Neural progenitor cell (in vitro differentiated cells): ENCODE measurements at regions not wholly inside any gene's neighbourhood (a gene's known extent, or its start where the extent isn't known, plus 50 kb on each side); places are given as distances from the start of the nearest gene placed in this dataset.

Source experiments
- DNase-seq: peaks from one replicate; pipeline ENCODE4 v3.0.0-alpha.2; 2016; ENCODE audit warnings: low spot score
- H2AFZ ChIP-seq: fragments of 200-600 bp; sonication (generic); replicated peaks from 2 replicates; pipeline ENCODE4 v1.6.1; 2016; ENCODE audit warnings: antibody characterized with exemption
- H3F3A ChIP-seq: fragments of 200-600 bp; sonication (generic); 2 replicates; pipeline ENCODE4 v1.6.1; 2016; ENCODE audit warnings: antibody characterized with exemption, low read depth
- H3K27ac ChIP-seq: fragments of 200-600 bp; sonication (generic); 2 replicates; pipeline ENCODE4 v1.5.1; 2016; ENCODE audit warnings: mild to moderate bottlenecking
- H3K27me3 ChIP-seq: fragments of 200-600 bp; sonication (generic); 2 replicates; pipeline ENCODE4 v1.6.1; 2016; ENCODE audit warnings: mild to moderate bottlenecking, moderate library complexity
- H3K36me3 ChIP-seq: fragments of 200-600 bp; sonication (generic); 2 replicates; pipeline ENCODE4 v1.5.1; 2016
- H3K4me1 ChIP-seq: fragments of 200-600 bp; sonication (generic); 2 replicates; pipeline ENCODE4 v1.6.1; 2016; ENCODE audit warnings: mixed run types
- H3K4me2 ChIP-seq: fragments of 200-600 bp; sonication (generic); 2 replicates; pipeline ENCODE4 v1.6.1; 2016
- H3K4me3 ChIP-seq: fragments of 200-600 bp; sonication (generic); 2 replicates; pipeline ENCODE4 v1.5.1; 2016
- H3K79me2 ChIP-seq: fragments of 200-600 bp; sonication (generic); 2 replicates; pipeline ENCODE4 v1.6.1; 2016; ENCODE audit warnings: low read depth
- H3K9ac ChIP-seq: fragments of 200-600 bp; sonication (generic); 2 replicates; pipeline ENCODE4 v1.6.1; 2016
- H3K9me3 ChIP-seq: fragments of 200-600 bp; sonication (generic); 2 replicates; pipeline ENCODE4 v1.5.1; 2016; ENCODE audit warnings: low read depth
- H4K20me1 ChIP-seq: fragments of 200-600 bp; sonication (generic); 2 replicates; pipeline ENCODE4 v1.6.1; 2016; ENCODE audit warnings: low read depth
- H3K27ac Mint-ChIP-seq: 3 replicates; pipeline ENCODE4 v1.8.0; 2021; ENCODE audit warnings: mixed read lengths
- H3K27me3 Mint-ChIP-seq: 2 replicates; pipeline ENCODE4 v1.8.0; 2022; ENCODE audit warnings: low read depth, mild to moderate bottlenecking, inconsistent platforms, moderate library complexity, mixed read lengths; ENCODE audit not compliant: insufficient read depth
- H3K36me3 Mint-ChIP-seq: 3 replicates; pipeline ENCODE4 v1.8.0; 2021; ENCODE audit warnings: mixed read lengths
- H3K4me1 Mint-ChIP-seq: 3 replicates; pipeline ENCODE4 v1.8.0; 2021; ENCODE audit warnings: mixed read lengths
- H3K4me3 Mint-ChIP-seq: 3 replicates; pipeline ENCODE4 v1.8.0; 2021; ENCODE audit warnings: mild to moderate bottlenecking, moderate library complexity, mixed read lengths
- H3K9me3 Mint-ChIP-seq: 3 replicates; pipeline ENCODE4 v1.8.0; 2020; ENCODE audit warnings: mixed read lengths
- EZH2 ChIP-seq: fragments of 200-600 bp; sonication (generic); IDR thresholded peaks from 2 replicates; pipeline ENCODE4 v1.6.1; 2017; ENCODE audit warnings: antibody characterized with exemption, mild to moderate bottlenecking, moderate library complexity
- EZH2phosphoT487 ChIP-seq: fragments of 200-600 bp; sonication (generic); IDR thresholded peaks from 2 replicates; pipeline ENCODE4 v1.6.1; 2017; ENCODE audit warnings: antibody characterized with exemption
- TF ChIP-seq, protein P1 (sequence below): fragments of 200-600 bp; sonication (generic); IDR thresholded peaks from 2 replicates; pipeline ENCODE4 v1.5.1; 2017; ENCODE audit warnings: antibody characterized with exemption, mild to moderate bottlenecking

DNA sequence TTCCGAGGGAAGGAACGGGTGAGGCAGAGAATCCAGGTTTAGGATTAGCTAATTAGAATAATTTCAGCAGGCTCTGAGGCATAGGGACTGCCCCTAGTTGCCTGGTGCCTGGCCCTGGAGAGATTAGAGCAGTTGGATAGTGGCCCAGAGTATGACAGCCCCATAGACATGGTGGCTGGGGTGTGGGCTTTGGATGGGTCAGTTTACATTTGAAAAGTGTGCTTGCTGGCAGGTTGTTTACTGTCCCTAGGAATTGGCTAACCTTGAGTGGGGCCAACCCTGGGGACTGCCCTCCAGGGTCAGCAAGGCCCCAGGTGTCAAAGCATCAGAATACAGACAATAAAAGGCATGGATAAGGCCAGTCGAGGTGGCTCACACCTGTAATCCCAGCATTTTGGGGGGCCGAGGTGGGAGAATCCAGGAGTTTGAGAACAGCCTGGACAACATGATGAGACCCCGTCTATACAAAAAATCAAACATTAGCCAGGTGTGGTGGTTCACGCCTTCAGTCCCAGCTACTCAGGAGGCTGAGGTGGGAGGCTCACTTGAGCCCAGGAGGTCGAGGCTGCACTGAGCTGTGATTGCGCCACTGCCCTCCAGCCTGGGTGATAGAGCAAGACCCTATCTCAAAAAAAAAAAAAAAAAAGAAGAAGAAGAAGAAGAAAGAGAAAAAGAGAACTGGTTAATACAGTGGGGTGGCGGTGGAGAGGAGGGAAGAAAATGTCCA, 182.3 kb upstream of the PWP1 start:
- Histone ChIP-seq H3K4me1 (no peaks in the 10 kb centered on the region), H3K27me3 (no peaks in the 10 kb centered on the region), H3K4me2 (no peak overlapping the region), H3K36me3 (no peaks in the 10 kb centered on the region), H3K27ac (no peak overlapping the region), H4K20me1 (no peaks in the 10 kb centered on the region), H3F3A (no peaks in the 10 kb centered on the region), H2AFZ (no peak overlapping the region), H3K79me2 (no peaks in the 10 kb centered on the region), H3K9me3 (no peaks in the 10 kb centered on the region), H3K4me3 (no peak overlapping the region), H3K9ac (no peak overlapping the region)
- H3K4me3 Mint-ChIP-seq: no peak overlapping the region
- TF ChIP-seq EZH2: no peak
- no peaks in the 10 kb centered on the region for H3K36me3 Mint-ChIP-seq
- H3K9me3 Mint-ChIP-seq: no peaks in the 10 kb centered on the region
- H3K4me1 Mint-ChIP-seq: peaks cover 3% of the 10 kb centered on the region
- no peak for DNase-seq
- no peaks in the 10 kb centered on the region for H3K27me3 Mint-ChIP-seq
- no peak overlapping the region for H3K27ac Mint-ChIP-seq

DNA sequence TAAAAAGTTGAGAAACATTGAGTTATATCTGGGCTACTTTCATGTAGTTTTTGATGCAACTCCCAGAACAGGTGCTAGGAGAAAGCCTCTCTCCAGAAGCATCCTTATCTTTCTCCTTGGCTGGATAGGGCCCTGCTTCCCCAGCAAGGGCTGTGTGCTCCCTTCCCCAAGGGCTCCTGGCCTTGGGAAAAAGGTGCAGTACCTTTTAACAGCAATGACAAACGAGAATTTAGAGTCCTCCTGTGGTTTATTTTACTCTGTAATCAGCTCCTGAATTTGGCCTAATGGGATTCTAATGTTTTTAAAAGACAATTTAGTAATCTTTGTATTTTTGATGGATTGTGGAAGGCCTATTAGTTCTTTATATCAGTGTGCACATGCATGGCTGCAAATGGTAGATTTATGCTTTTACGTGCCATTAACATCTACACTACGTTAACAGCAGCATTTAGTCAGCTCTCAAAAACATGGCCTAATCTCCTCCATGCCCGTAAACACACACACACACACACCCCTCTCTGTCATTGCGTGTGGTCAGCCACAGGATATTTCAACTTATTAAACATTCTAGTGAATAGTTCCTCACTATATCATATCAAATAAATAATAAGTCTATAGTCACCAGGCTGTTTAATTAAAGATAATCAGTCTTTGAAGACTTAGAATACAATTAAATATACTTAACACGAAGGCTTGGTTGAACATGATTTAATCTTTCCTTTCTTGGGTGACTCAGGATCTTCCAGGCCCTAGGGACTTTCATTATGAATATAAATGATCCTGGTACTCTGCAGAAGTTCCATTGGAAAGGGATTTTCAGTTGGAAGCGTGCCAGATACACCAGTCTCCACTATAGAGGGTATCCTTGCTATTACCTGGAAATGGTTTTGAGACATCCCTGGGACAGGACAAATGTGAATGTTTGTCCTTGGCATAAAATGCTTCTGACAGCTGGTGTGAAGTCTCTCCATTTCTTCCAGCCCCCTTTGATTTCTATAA, 181.4 kb upstream of the PWP1 start:
- no peaks in the 10 kb centered on the region for H3K79me2 ChIP-seq
- Mint-ChIP-seq H3K27ac (no peak overlapping the region), H3K4me1 (peaks cover 7% of the 10 kb centered on the region), H3K36me3 (no peaks in the 10 kb centered on the region), H3K9me3 (no peaks in the 10 kb centered on the region), H3K27me3 (no peaks in the 10 kb centered on the region), H3K4me3 (no peak overlapping the region)
- no peaks in the 10 kb centered on the region for H4K20me1 ChIP-seq
- no peak overlapping the region for H3K9ac ChIP-seq
- no peak overlapping the region for H3K4me3 ChIP-seq
- DNase-seq: no peak
- TF ChIP-seq, protein P1, sequence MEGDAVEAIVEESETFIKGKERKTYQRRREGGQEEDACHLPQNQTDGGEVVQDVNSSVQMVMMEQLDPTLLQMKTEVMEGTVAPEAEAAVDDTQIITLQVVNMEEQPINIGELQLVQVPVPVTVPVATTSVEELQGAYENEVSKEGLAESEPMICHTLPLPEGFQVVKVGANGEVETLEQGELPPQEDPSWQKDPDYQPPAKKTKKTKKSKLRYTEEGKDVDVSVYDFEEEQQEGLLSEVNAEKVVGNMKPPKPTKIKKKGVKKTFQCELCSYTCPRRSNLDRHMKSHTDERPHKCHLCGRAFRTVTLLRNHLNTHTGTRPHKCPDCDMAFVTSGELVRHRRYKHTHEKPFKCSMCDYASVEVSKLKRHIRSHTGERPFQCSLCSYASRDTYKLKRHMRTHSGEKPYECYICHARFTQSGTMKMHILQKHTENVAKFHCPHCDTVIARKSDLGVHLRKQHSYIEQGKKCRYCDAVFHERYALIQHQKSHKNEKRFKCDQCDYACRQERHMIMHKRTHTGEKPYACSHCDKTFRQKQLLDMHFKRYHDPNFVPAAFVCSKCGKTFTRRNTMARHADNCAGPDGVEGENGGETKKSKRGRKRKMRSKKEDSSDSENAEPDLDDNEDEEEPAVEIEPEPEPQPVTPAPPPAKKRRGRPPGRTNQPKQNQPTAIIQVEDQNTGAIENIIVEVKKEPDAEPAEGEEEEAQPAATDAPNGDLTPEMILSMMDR: no peak
- no peak for TF ChIP-seq EZH2
- no peak for TF ChIP-seq EZH2phosphoT487
- H3K36me3 ChIP-seq: no peaks in the 10 kb centered on the region
- no peak overlapping the region for H3K4me2 ChIP-seq
- H3K27ac ChIP-seq: no peak overlapping the region
- H3K9me3 ChIP-seq: no peaks in the 10 kb centered on the region
- H3F3A ChIP-seq: no peaks in the 10 kb centered on the region
- no peaks in the 10 kb centered on the region for H3K27me3 ChIP-seq
- peaks cover 4% of the 10 kb centered on the region for H3K4me1 ChIP-seq
- H2AFZ ChIP-seq: no peak overlapping the region

DNA sequence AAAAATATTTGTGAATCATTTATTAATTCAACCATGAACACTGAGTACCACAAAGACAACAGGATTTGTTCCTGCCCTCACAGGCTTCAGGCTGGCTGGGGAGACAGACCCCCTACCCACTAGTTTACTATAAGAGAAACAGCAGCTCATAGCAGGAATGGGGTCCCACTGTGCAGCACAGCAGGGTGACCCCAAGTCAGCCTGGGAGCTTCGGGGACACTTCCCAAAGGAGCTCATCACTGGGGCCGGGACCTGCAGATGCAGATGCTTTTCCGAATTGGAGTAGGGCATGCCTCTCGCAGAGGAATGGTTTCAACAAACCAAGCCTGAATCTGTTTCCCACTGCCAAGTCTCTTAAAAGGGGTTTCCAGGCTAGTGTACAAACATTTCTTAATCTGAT, 176.2 kb upstream of the PWP1 start:
- Mint-ChIP-seq H3K4me1 (peaks cover 11% of the 10 kb centered on the region), H3K4me3 (no peak overlapping the region), H3K9me3 (no peaks in the 10 kb centered on the region), H3K27ac (no peak overlapping the region), H3K36me3 (no peaks in the 10 kb centered on the region), H3K27me3 (peaks cover 2% of the 10 kb centered on the region)
- DNase-seq: no peak
- H3K4me2 ChIP-seq: no peak overlapping the region
- no peaks in the 10 kb centered on the region for H3K27me3 ChIP-seq
- H3K4me3 ChIP-seq: no peak overlapping the region
- no peaks in the 10 kb centered on the region for H3K36me3 ChIP-seq
- no peaks in the 10 kb centered on the region for H3K9me3 ChIP-seq
- no peak overlapping the region for H3K9ac ChIP-seq
- H3K4me1 ChIP-seq: peaks cover 8% of the 10 kb centered on the region
- TF ChIP-seq EZH2: no peak
- TF ChIP-seq, protein P1: no peak
- no peak for TF ChIP-seq EZH2phosphoT487
- no peaks in the 10 kb centered on the region for H4K20me1 ChIP-seq
- no peaks in the 10 kb centered on the region for H3K79me2 ChIP-seq
- no peaks in the 10 kb centered on the region for H3F3A ChIP-seq
- no peak overlapping the region for H2AFZ ChIP-seq
- no peak overlapping the region for H3K27ac ChIP-seq
